OCI-LY7 (cell line): ENCODE measurements at regions not wholly inside any gene's neighbourhood (a gene's known extent, or its start where the extent isn't known, plus 50 kb on each side); places are given as distances from the start of the nearest gene placed in this dataset.

ENCODE experiments used
- CTCF ChIP-seq: fragments of 200-600 bp; sonication (generic); conservative IDR thresholded peaks from 2 replicates; pipeline ENCODE4 v1.5.1; 2014; ENCODE audit warnings: mild to moderate bottlenecking, antibody characterized with exemption, low read length, moderate library complexity, mixed read lengths
- EZH2phosphoT487 ChIP-seq: fragments of 200-600 bp; sonication (generic); IDR thresholded peaks from 2 replicates; pipeline ENCODE4 v1.6.1; 2018; ENCODE audit warnings: low read depth, borderline replicate concordance, mild to moderate bottlenecking, mixed run types, antibody characterized with exemption, low read length, moderate library complexity, mixed read lengths

- TF ChIP-seq CTCF (no peak), EZH2phosphoT487 (no peak)
Measured at GRCh38 chr1:73029571-73029970, 747.2 kb upstream of the NEGR1 start.
